ENCODE measurements at regions not wholly inside any gene's neighbourhood (a gene's known extent, or its start where the extent isn't known, plus 50 kb on each side); places are given as distances from the start of the nearest gene placed in this dataset. TPM values are rescaled to one million over a fixed set of nuclear protein-coding genes. Genes with fewer than 3 reads are reported as not detected.

GRCh38 chr6:24069526-24069925 lies 56.5 kb upstream of the NRSN1 start:
- Histone ChIP-seq H3K27ac (ENCODE audit: low read depth, low read length) (no peak overlapping the region), H3K4me1 (ENCODE audit: insufficient read depth, low read length) (no peaks in the 10 kb centered on the region), H3K4me3 (ENCODE audit: insufficient read depth, low read length) (no peak overlapping the region), H3K36me3 (ENCODE audit: insufficient read depth, low read length) (no peaks in the 10 kb centered on the region), H2AFZ (ENCODE audit: low read length) (no peak overlapping the region), H3K4me2 (ENCODE audit: insufficient read depth, low read length) (no peak overlapping the region), H3K79me2 (ENCODE audit: insufficient read depth, low read length) (no peaks in the 10 kb centered on the region), H4K20me1 (ENCODE audit: insufficient read depth, low read length) (no peaks in the 10 kb centered on the region), H3K27me3 (ENCODE audit: insufficient read depth, low read length) (no peaks in the 10 kb centered on the region), H3K9me3 (ENCODE audit: low read depth, low read length) (no peaks in the 10 kb centered on the region)
- DNase-seq (ENCODE audit: insufficient read length, low spot score, missing footprints) = no peak
- TF ChIP-seq CTCF (IDR thresholded peaks at IDR 0.05; ENCODE audit: extremely low read depth, low read depth, low read length) = no peak

GRCh38 chr6:24072038-24072746 lies 53.8 kb upstream of the NRSN1 start:
- Histone ChIP-seq H3K27me3 (ENCODE audit: insufficient read depth, low read length) (no peaks in the 10 kb centered on the region), H3K27ac (ENCODE audit: low read depth, low read length) (no peak overlapping the region), H4K20me1 (ENCODE audit: insufficient read depth, low read length) (no peaks in the 10 kb centered on the region), H3K4me3 (ENCODE audit: insufficient read depth, low read length) (no peak overlapping the region), H3K36me3 (ENCODE audit: insufficient read depth, low read length) (no peaks in the 10 kb centered on the region), H3K4me1 (ENCODE audit: insufficient read depth, low read length) (no peaks in the 10 kb centered on the region), H2AFZ (ENCODE audit: low read length) (no peak overlapping the region), H3K4me2 (ENCODE audit: insufficient read depth, low read length) (no peak overlapping the region), H3K9me3 (ENCODE audit: low read depth, low read length) (no peaks in the 10 kb centered on the region), H3K79me2 (ENCODE audit: insufficient read depth, low read length) (no peaks in the 10 kb centered on the region)
- TF ChIP-seq CTCF (IDR thresholded peaks at IDR 0.05; ENCODE audit: extremely low read depth, low read depth, low read length) = no peak
- no peak for DNase-seq (ENCODE audit: insufficient read length, low spot score, missing footprints)

- no peaks in the 10 kb centered on the region for H3K9me3 ChIP-seq (ENCODE audit: low read depth, low read length)
- no peak overlapping the region for H2AFZ ChIP-seq (ENCODE audit: low read length)
- no peak for DNase-seq (ENCODE audit: insufficient read length, low spot score, missing footprints)
- no peaks in the 10 kb centered on the region for H3K36me3 ChIP-seq (ENCODE audit: insufficient read depth, low read length)
- TF ChIP-seq CTCF (IDR thresholded peaks at IDR 0.05; ENCODE audit: extremely low read depth, low read depth, low read length) = no peak
- no peaks in the 10 kb centered on the region for H3K4me1 ChIP-seq (ENCODE audit: insufficient read depth, low read length)
- no peak overlapping the region for H3K27ac ChIP-seq (ENCODE audit: low read depth, low read length)
- no peaks in the 10 kb centered on the region for H4K20me1 ChIP-seq (ENCODE audit: insufficient read depth, low read length)
- H3K79me2 ChIP-seq (ENCODE audit: insufficient read depth, low read length) = no peaks in the 10 kb centered on the region
- H3K27me3 ChIP-seq (ENCODE audit: insufficient read depth, low read length) = no peaks in the 10 kb centered on the region
- no peak overlapping the region for H3K4me3 ChIP-seq (ENCODE audit: insufficient read depth, low read length)
- no peak overlapping the region for H3K4me2 ChIP-seq (ENCODE audit: insufficient read depth, low read length)
These were observed 50.0 kb upstream of the NRSN1 start for GRCh38 chr6:24076011-24076410.

Small RNA genes in the stretch of these regions (small RNA-seq; reads per million reads assigned to genes)
- gene AL133270.1 = not detected
- not detected for gene RNU6-1060P
- not detected for gene SPTLC1P2

All from osteoblast (primary cell).